Mucosa of descending colon (tissue), 3 donors: ENCODE measurements at regions not wholly inside any gene's neighbourhood (a gene's known extent, or its start where the extent isn't known, plus 50 kb on each side); places are given as distances from the start of the nearest gene placed in this dataset.

Source experiments
- ATAC-seq: fragments of 200-7000 bp; cut with Tn5 transposase; one replicate; pipeline ENCODE4 v1.9.1; 2020; ENCODE audit warnings: mild to moderate bottlenecking, moderate library complexity
- DNase-seq, 3 donors: peaks; one replicate each; pipeline ENCODE4 v3.0.0-alpha.2; 2020
- H3K36me3 ChIP-seq: fragments of 200-600 bp; one replicate; pipeline ENCODE4 v1.8.0; 2021; ENCODE audit warnings: low read depth, mild to moderate bottlenecking
- H3K4me1 ChIP-seq: fragments of 200-600 bp; one replicate; pipeline ENCODE4 v1.8.0; 2021; ENCODE audit warnings: low read depth, mild to moderate bottlenecking
- H3K4me3 ChIP-seq: fragments of 200-600 bp; one replicate; pipeline ENCODE4 v1.8.0; 2021; ENCODE audit warnings: mild to moderate bottlenecking
- H3K9me3 ChIP-seq: fragments of 200-600 bp; one replicate; pipeline ENCODE4 v1.8.0; 2021; ENCODE audit warnings: mild to moderate bottlenecking
- CTCF ChIP-seq: fragments of 200-600 bp; IDR thresholded peaks from one replicate; pipeline ENCODE4 v1.8.0; 2022; ENCODE audit warnings: antibody characterized with exemption, mild to moderate bottlenecking
- intact Hi-C, 2 donors: fragments of 100-400 bp; cut with DNase I in 1 of 2; cut with micrococcal nuclease in 1 of 2; formaldehyde crosslinking; loops; one replicate each; pipeline versions ENCODE4 v1.11.0 to v1.11.1; 2022; cut with DNase I, micrococcal nuclease
- donor health status: DM: no; HTN: no; CAD: no; lungs with moderate emphysema.
- donor health status: DM: no; HTN: no; CAD: no.
- donor health status: DM: no; HTN: yes; CAD: no.

- no peaks in the 10 kb centered on the region for H3K36me3 ChIP-seq
- intact Hi-C loops, result no loop called here
- no peak for TF ChIP-seq CTCF
- H3K4me1 ChIP-seq, result no peaks in the 10 kb centered on the region
- DNase-seq, result peak in 2 of 3 donors; percentile 16 to 20
- H3K9me3 ChIP-seq, result peaks cover 8% of the 10 kb centered on the region
- peak; percentile 48 for ATAC-seq
- H3K4me3 ChIP-seq, result no peak overlapping the region
These were observed 408.6 kb upstream of the IMPG1 start for GRCh38 chr6:76481101-76481500.

- Histone ChIP-seq H3K4me3 (no peak overlapping the region), H3K9me3 (peaks cover under 1% of the 10 kb centered on the region), H3K4me1 (no peaks in the 10 kb centered on the region), H3K36me3 (no peaks in the 10 kb centered on the region)
- intact Hi-C loops, result no loop called here
- TF ChIP-seq CTCF, result no peak
- ATAC-seq (no peak), DNase-seq (no peak)
These were observed 400.4 kb upstream of the IMPG1 start for GRCh38 chr6:76472858-76473257.

DNA sequence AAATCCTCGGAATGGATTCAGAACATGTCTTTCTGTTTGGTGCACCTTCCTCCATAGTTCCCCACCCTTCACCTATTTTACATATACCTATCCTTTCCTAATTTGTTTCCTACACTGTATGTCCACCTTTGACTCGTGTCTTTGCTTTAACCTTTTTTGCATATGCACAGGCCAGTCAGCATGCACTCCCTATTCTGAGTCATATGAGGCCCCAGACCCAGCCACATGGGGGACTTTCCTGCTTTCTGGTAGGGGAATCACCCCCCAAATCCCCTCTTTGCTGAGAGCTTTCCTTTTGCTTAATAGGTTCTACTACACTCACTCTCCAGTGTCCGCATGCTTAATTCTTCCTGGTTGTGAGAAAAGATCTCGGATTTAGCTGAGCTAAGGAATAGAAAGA, 393.8 kb upstream of the IMPG1 start:
- no peaks in the 10 kb centered on the region for H3K4me1 ChIP-seq
- no peak overlapping the region for H3K4me3 ChIP-seq
- no peak for TF ChIP-seq CTCF
- DNase-seq (no peak), ATAC-seq (no peak)
- intact Hi-C loops, result no loop called here
- H3K9me3 ChIP-seq, result no peaks in the 10 kb centered on the region
- H3K36me3 ChIP-seq, result no peaks in the 10 kb centered on the region

DNA sequence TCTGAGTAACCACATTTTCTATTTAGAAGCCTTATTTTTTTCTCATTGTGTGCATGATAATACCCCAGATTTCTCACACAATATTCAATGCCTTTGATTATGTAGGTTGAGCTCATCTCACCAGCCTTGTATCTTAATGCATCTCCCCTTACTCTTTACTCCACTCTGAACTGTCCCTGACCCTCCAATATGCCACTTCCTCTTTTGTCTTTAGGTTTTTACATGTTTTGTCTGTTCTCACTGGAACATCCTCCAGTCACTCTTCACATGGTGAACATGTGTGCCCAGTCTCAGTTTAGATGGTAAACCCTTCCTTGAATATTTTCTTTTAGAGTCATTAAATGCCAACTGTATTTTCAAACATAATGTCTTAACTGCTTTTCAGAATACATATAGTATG, 392.9 kb upstream of the IMPG1 start:
- intact Hi-C loops, result no loop called here
- no peak for TF ChIP-seq CTCF
- no peaks in the 10 kb centered on the region for H3K36me3 ChIP-seq
- no peak overlapping the region for H3K4me3 ChIP-seq
- no peaks in the 10 kb centered on the region for H3K4me1 ChIP-seq
- no peaks in the 10 kb centered on the region for H3K9me3 ChIP-seq
- no peak for DNase-seq
- ATAC-seq, result no peak

GRCh38 chr6:76453270-76453669, 380.8 kb upstream of the IMPG1 start:
- intact Hi-C loops, result no loop called here
- DNase-seq, result no peak
- TF ChIP-seq CTCF, result no peak
- no peaks in the 10 kb centered on the region for H3K4me1 ChIP-seq
- H3K4me3 ChIP-seq, result no peak overlapping the region
- ATAC-seq, result peak; percentile 9
- H3K36me3 ChIP-seq, result no peaks in the 10 kb centered on the region
- no peaks in the 10 kb centered on the region for H3K9me3 ChIP-seq

DNA sequence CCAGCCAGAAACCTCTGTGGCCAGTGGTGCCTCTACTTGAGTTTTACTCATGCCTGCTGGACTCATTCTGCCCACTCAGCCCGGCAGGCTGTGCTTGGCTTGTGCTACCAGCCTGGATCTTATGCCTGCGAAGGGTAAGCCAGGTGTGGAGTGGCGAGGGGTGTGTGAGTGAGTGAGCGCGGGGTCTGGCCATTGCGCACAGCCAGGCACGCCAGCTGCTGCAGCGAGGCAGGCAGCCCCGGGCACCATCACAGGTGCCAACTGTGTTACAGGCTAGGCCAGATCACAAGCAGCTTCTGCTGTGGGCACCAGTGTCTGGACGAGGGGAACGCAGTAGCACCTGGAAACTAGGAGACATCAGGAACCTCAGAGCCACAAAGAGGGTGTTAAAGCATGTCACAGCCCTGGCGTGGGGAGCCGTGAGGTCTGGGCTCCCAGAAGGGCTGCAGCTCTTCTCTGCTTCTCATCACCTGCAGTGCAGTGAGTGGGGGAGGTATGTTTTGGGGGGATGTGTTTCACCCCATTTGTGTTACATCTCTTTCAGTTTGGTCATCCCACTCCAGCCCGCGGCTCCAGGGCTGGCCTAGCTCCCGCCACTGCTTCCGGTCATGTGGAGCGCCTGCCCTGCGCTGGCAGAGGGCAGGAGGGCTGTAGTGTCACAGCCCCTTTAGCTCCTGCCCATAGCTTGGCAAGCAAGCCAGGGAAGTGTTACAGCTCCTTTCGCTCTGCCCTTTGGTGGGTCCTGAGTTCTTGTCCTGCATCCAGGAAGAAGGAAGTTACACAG, 379.7 kb upstream of the IMPG1 start:
- H3K36me3 ChIP-seq, result no peaks in the 10 kb centered on the region
- H3K4me1 ChIP-seq, result no peaks in the 10 kb centered on the region
- no peak for TF ChIP-seq CTCF
- intact Hi-C loops, result no loop called here
- DNase-seq, result no peak
- H3K9me3 ChIP-seq, result no peaks in the 10 kb centered on the region
- H3K4me3 ChIP-seq, result no peak overlapping the region
- ATAC-seq, result no peak
